H9 (cell line): ENCODE measurements at regions not wholly inside any gene's neighbourhood (a gene's known extent, or its start where the extent isn't known, plus 50 kb on each side); places are given as distances from the start of the nearest gene placed in this dataset.

Experiments used
- DNase-seq: peaks from one replicate; pipeline ENCODE4 v3.0.0-alpha.2; 2017
- H2AFZ ChIP-seq: one replicate; pipeline ENCODE4 v1.6.1; 2013; ENCODE audit warnings: mild to moderate bottlenecking, low read length, control low read depth, moderate library complexity
- H2AK5ac ChIP-seq: 2 replicates; pipeline ENCODE4 v1.6.1; 2013; ENCODE audit warnings: low read length, control low read depth, mixed read lengths; ENCODE audit not compliant: insufficient read length
- H2BK120ac ChIP-seq: one replicate; pipeline ENCODE4 v1.6.1; 2013; ENCODE audit warnings: low read depth, mild to moderate bottlenecking, low read length, control low read depth, inconsistent platforms; ENCODE audit not compliant: poor library complexity, severe bottlenecking
- H2BK12ac ChIP-seq: 2 replicates; pipeline ENCODE4 v1.6.1; 2013; ENCODE audit warnings: low read length, control low read depth, mixed read lengths, low read depth; ENCODE audit not compliant: insufficient read length
- H2BK15ac ChIP-seq: 2 replicates; pipeline ENCODE4 v1.6.1; 2013; ENCODE audit warnings: low read depth, low read length, control low read depth
- H2BK20ac ChIP-seq: one replicate; pipeline ENCODE4 v1.6.1; 2013; ENCODE audit warnings: low read depth, mild to moderate bottlenecking, low read length, control low read depth, inconsistent platforms; ENCODE audit not compliant: poor library complexity, severe bottlenecking
- H2BK5ac ChIP-seq: 2 replicates; pipeline ENCODE4 v1.6.1; 2013; ENCODE audit warnings: low read length, control low read depth, mixed read lengths; ENCODE audit not compliant: insufficient read length
- H3K14ac ChIP-seq: 2 replicates; pipeline ENCODE4 v1.6.1; 2013; ENCODE audit warnings: low read length, control low read depth; ENCODE audit not compliant: insufficient read depth
- H3K18ac ChIP-seq: 2 replicates; pipeline ENCODE4 v1.6.1; 2013; ENCODE audit warnings: low read depth, mild to moderate bottlenecking, mixed read lengths, low read length, control low read depth; ENCODE audit not compliant: insufficient read length
- H3K23ac ChIP-seq: 2 replicates; pipeline ENCODE4 v1.6.1; 2013; ENCODE audit warnings: low read length, control low read depth, mixed read lengths, low read depth; ENCODE audit not compliant: insufficient read length
- H3K23me2 ChIP-seq: 2 replicates; pipeline ENCODE4 v1.6.1; 2013; ENCODE audit warnings: low read depth, mild to moderate bottlenecking, mixed read lengths, low read length, control low read depth; ENCODE audit not compliant: insufficient read length, poor library complexity, severe bottlenecking
- H3K27ac ChIP-seq: 2 replicates; pipeline ENCODE4 v1.5.1; 2013; ENCODE audit warnings: low read length, control low read depth, mixed read lengths, low read depth; ENCODE audit not compliant: insufficient read length
- H3K27me3 ChIP-seq: 2 replicates; pipeline ENCODE4 v1.6.1; 2013; ENCODE audit warnings: low read length, control low read depth, inconsistent platforms; ENCODE audit not compliant: insufficient read depth
- H3K4ac ChIP-seq: 2 replicates; pipeline ENCODE4 v1.6.1; 2013; ENCODE audit warnings: low read depth, mild to moderate bottlenecking, control low read depth, inconsistent platforms, low read length, moderate library complexity
- H3K4me1 ChIP-seq: 2 replicates; pipeline ENCODE4 v1.6.1; 2013; ENCODE audit warnings: low read length, control low read depth, inconsistent platforms; ENCODE audit not compliant: insufficient read depth
- H3K4me2 ChIP-seq: 2 replicates; pipeline ENCODE4 v1.6.1; 2013; ENCODE audit warnings: low read length, control low read depth, mixed read lengths; ENCODE audit not compliant: insufficient read length, insufficient read depth
- H3K56ac ChIP-seq: 2 replicates; pipeline ENCODE4 v1.6.1; 2013; ENCODE audit warnings: low read depth, mild to moderate bottlenecking, mixed read lengths, low read length, control low read depth; ENCODE audit not compliant: insufficient read length
- H3K79me1 ChIP-seq: 2 replicates; pipeline ENCODE4 v1.6.1; 2013; ENCODE audit warnings: low read depth, mild to moderate bottlenecking, moderate library complexity, low read length, control low read depth, inconsistent platforms; ENCODE audit not compliant: insufficient read depth, poor library complexity, severe bottlenecking
- H3K79me2 ChIP-seq: 2 replicates; pipeline ENCODE4 v1.6.1; 2013; ENCODE audit warnings: low read length, control low read depth, inconsistent platforms; ENCODE audit not compliant: insufficient read depth
- H3K9ac ChIP-seq: 2 replicates; pipeline ENCODE4 v1.6.1; 2013; ENCODE audit warnings: low read length, control low read depth, mixed read lengths; ENCODE audit not compliant: insufficient read length; ENCODE audit errors: extremely low read depth
- H3K9me3 ChIP-seq: one replicate; pipeline ENCODE4 v1.6.1; 2013; ENCODE audit warnings: low read depth, low read length, inconsistent platforms; ENCODE audit not compliant: control insufficient read depth
- H3T11ph ChIP-seq: one replicate; pipeline ENCODE4 v1.6.1; 2013; ENCODE audit warnings: mild to moderate bottlenecking, low read length, control low read depth, inconsistent platforms
- H4K20me1 ChIP-seq: one replicate; pipeline ENCODE4 v1.6.1; 2013; ENCODE audit not compliant: control insufficient read depth, insufficient read length, insufficient read depth
- H4K5ac ChIP-seq: 2 replicates; pipeline ENCODE4 v1.6.1; 2013; ENCODE audit warnings: low read depth, mild to moderate bottlenecking, mixed read lengths, low read length, control low read depth; ENCODE audit not compliant: insufficient read length
- H4K8ac ChIP-seq: replicated peaks from 2 replicates; pipeline ENCODE4 v1.6.1; 2013; ENCODE audit warnings: low read length, control low read depth, mixed read lengths, low read depth; ENCODE audit not compliant: insufficient read length
- H4K91ac ChIP-seq: 2 replicates; pipeline ENCODE4 v1.6.1; 2013; ENCODE audit warnings: low read depth, mild to moderate bottlenecking, moderate library complexity, mixed read lengths, low read length, control low read depth; ENCODE audit not compliant: insufficient read length
- H3K27ac Mint-ChIP-seq, 3 experiments: 2 replicates in 2 of 3; 3 replicates in 1 of 3; pipeline ENCODE4 v1.8.0; 2020 to 2021; ENCODE audit warnings: mixed read lengths in 3 of 3, mild to moderate bottlenecking in 1 of 3, moderate library complexity in 1 of 3
- H3K27me3 Mint-ChIP-seq: 2 replicates; pipeline ENCODE4 v1.8.0; 2021; ENCODE audit warnings: low read depth, mild to moderate bottlenecking, moderate library complexity, mixed read lengths
- H3K36me3 Mint-ChIP-seq, 3 experiments: 2 replicates in 2 of 3; 3 replicates in 1 of 3; pipeline ENCODE4 v1.8.0; 2020 to 2021; ENCODE audit warnings: low read depth in 3 of 3, mixed read lengths in 3 of 3; ENCODE audit not compliant: insufficient read depth in 1 of 3
- H3K4me1 Mint-ChIP-seq, 2 experiments: 2 replicates each; pipeline ENCODE4 v1.8.0; 2020; ENCODE audit warnings: mixed read lengths in 2 of 2
- H3K4me3 Mint-ChIP-seq, 2 experiments: 2 replicates in 1 of 2; 3 replicates in 1 of 2; pipeline ENCODE4 v1.8.0; 2020 to 2021; ENCODE audit warnings: mild to moderate bottlenecking in 2 of 2, mixed read lengths in 2 of 2, moderate library complexity in 1 of 2
- H3K9me3 Mint-ChIP-seq, 2 experiments: 2 replicates in 1 of 2; 3 replicates in 1 of 2; pipeline ENCODE4 v1.8.0; 2020; ENCODE audit warnings: mild to moderate bottlenecking in 2 of 2, mixed read lengths in 2 of 2, moderate library complexity in 1 of 2
- CTCF ChIP-seq: fragments of 200-600 bp; sonication (generic); conservative IDR thresholded peaks from 3 replicates; pipeline ENCODE4 v1.8.0; 2021; ENCODE audit warnings: antibody characterized with exemption, mild to moderate bottlenecking
- WGBS: extraction: QIAGEN DNeasy Blood & Tissue Kit; methylation state at CpG from one replicate; pipeline ENCODE4 v1.1.7; 2013; ENCODE audit warnings: missing lambda C conversion rate, low lambda C conversion rate, mixed read lengths; ENCODE audit not compliant: insufficient read length; ENCODE audit errors: extremely low coverage; 5-methylcytosine and 5-hydroxymethylcytosine counted together

- H4K8ac ChIP-seq: no peak overlapping the region
- Mint-ChIP-seq H3K4me3 (no peak overlapping the region), H3K9me3 (no peaks in the 10 kb centered on the region), H3K36me3 (no peaks in the 10 kb centered on the region), H3K27me3 (no peaks in the 10 kb centered on the region), H3K4me1 (peaks cover 15 to 25% of the 10 kb centered on the region in 2 experiments), H3K27ac (peak overlapping the region in 2 of 3 experiments; percentile 5 to 25; a peak in 2 of 7 replicates)
- no peak overlapping the region for H2AK5ac ChIP-seq
- H3K79me2 ChIP-seq: no peaks in the 10 kb centered on the region
- no peak overlapping the region for H2AFZ ChIP-seq
- no peak overlapping the region for H3K4ac ChIP-seq
- H3K23ac ChIP-seq: no peak overlapping the region
- TF ChIP-seq CTCF: no peak
- H4K20me1 ChIP-seq: no peaks in the 10 kb centered on the region
- H3K56ac ChIP-seq: no peak overlapping the region
- no peak overlapping the region for H4K5ac ChIP-seq
- H3K4me1 ChIP-seq: no peaks in the 10 kb centered on the region; the same call in 1 of the 2 replicates
- no peak overlapping the region for H2BK20ac ChIP-seq
- no peak overlapping the region for H3T11ph ChIP-seq
- no peak overlapping the region for H3K4me2 ChIP-seq
- no peak overlapping the region for H3K9ac ChIP-seq
- H3K27me3 ChIP-seq: no peaks in the 10 kb centered on the region
- no peak overlapping the region for H2BK12ac ChIP-seq
- H4K91ac ChIP-seq: no peak overlapping the region
- no peak overlapping the region for H3K14ac ChIP-seq
- no peak overlapping the region for H3K18ac ChIP-seq
- H3K79me1 ChIP-seq: no peaks in the 10 kb centered on the region
- no CpG with 5 or more reads among the region's 13 CpGs for WGBS
- no peak overlapping the region for H3K27ac ChIP-seq
- H2BK15ac ChIP-seq: no peak overlapping the region
- H3K9me3 ChIP-seq: no peaks in the 10 kb centered on the region
- H2BK5ac ChIP-seq: no peak overlapping the region
- H2BK120ac ChIP-seq: no peak overlapping the region
- H3K23me2 ChIP-seq: no peaks in the 10 kb centered on the region
- no peak for DNase-seq
These were observed 69.5 kb downstream of the AIPL1 start for GRCh38 chr17:6365200-6365943.
